ENCODE measurements at regions not wholly inside any gene's neighbourhood (a gene's known extent, or its start where the extent isn't known, plus 50 kb on each side); places are given as distances from the start of the nearest gene placed in this dataset.
"Not testable (repeated sequence)": the region's sequence is repeated elsewhere in the genome, so short reads cannot be mapped to it uniquely, and the experiment has no call there.

DNA sequence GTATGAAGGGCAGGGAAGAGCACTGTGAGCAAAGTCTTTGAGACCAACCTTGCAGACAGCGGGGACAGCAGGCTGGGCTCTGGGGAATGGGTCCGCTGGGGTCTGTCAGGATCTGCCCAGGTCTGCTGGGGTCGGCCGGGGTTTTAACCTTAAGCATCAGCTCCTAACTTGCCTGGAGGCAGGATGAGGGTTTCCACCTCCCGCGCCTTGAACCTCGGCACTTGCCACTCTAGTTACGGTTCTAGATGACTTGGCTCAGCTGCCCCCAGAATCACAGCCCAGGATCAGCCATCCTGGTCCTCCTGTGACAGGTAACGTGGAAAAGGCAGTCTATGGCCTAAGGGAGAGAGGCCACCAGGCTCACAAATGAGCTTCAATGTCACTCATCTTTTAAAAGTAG, 50.4 kb upstream of the CACUL1 start:
- DNase-seq = no peak

DNA sequence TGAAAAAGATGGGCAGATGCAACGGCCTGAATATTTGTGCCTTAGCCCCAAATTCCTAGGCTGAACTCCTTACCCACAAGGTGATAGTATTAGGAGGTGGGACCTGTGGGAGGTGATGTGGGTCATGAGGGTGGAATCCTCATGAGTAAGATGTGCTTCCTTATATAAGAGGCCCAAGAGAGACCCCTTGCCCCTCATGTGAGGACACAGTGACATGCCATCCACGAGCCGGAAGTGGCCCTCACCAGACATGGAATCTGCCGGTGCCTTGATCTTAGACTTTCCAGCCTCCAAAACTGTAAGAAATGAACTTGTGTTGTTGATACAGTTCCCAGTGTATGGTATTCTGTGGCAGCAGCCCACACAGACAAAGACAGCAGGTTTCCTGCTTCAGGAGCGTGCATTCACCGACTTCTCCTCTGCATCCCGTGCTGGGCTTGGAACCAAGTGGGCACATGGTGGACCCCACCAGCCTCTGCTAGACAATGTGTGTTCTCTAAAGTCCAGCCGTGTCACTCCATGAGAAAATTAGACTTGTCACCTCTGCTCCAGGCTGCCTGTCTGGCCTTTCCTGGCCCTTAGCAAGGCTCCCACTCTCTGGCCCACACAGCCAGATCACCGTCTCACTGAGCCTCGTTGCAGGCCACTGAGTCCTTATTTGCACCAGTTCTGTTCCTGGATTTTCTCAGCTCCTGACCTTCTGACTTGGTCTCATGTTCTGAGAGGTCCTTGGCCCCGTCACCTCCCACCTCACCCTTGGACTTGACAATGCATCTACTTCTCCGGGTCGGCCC, 52.9 kb upstream of the CACUL1 start:
- DNase-seq = no peak

DNA sequence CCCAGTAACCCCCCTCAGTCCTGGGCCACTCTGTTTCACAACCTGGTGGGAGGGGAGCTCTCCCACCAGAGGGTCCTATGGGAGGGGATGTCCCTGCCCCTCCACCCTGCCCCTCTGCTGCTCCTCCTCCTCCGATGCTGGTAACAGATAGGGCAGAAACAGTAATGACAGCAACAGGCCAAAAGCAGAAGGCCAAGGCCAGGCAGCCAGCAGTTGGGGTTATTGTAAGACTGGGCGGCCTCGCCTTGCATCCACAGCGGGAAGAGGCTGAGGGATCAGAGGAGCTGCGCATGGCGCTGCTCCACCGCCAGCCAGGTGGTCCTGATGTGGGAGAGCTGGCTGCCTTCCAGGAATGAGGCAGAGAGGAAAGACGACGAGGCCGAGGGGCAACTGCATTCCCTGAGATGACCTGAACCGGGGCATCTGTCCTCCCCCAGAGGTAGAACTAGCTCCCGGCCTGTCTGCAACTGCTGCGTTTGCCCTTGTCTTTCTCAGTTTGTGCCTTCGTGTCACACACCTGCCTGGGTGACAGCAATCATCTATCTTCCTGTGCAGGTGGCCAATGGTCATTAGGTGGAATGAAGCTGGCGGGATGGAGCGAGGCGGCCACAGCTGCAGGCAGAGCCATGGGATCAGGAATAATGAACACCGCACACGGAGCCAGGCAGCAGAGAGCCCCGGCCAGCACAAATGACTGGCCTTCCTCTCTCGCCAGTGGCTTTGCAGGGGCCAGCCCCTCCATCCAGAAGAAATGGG, 54.0 kb upstream of the CACUL1 start:
- no peak for DNase-seq

DNA sequence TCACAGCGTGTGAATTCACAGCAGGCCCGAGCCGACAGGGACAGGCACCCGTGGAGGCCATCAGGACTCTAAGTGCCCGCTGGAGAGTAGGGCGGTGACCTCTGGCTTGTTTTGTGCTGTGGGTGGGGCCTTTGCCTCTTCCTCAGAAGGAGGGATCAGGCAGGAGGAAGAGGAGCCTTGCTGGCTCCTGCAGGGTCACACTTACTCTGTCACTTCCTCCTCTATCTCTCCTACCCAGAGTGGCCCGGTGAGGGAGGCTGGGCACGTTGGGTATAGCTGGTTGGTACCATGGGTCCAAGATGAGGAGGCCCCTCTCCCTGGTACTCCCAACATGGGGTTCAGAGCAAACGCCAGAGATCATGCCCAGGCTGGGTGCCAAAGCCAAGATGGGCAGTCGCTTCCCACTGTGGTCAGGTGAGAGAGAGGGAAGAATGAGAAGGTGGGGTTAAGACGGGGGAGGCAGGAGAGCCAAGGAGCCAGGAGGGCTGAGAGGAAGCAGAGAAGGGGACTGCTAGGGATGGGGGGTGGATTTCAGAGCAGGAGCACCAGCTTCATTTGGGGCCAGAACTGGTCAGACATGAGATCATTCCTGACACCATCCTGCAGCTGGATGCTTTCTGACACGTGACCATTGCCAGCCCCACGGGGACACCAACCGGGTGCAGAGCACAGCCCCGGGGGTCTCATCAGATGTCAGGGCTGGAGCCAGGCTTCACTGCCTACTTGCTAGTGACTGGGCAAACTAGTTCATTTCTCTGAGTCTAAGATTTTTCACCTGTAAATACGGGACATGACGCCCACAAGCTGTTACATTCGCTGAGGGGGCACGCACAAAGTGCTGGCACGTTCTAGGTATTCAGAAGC, 54.8 kb upstream of the CACUL1 start:
- no peak for DNase-seq

DNA sequence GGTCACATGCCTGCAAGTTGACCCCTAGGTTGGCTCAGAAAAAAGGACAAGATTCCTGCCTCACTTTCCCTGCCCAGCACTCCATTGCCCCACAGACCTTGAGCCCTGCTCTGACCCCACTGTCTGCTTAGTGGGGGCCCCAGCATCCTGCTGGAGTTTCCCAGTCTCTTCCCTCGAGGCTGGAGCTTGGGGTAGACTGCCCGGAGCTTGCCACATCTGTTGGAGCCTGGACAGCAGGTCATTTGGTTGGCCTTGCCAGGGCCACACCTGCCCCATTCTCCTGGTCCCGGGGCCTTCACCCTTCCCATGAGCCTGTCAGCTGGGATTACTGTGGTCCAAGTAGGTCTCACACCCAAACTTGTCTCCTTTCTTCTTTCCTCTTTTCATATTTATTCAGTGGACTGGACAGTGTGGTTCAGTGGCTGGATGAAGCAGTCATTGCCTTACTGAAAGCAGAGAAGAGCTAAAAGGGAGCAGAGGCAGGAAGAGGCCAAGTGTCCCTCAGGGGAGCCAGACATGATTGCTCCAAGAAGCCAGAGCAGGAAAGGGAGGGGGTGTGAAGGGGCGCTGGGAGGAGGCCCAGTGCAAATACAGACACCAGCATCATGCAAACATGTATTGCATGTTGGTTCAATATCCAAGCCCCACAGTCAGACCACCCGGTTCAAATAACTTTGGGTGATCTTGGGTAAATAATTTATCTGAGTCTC, 56.2 kb upstream of the CACUL1 start:
- no peak for DNase-seq

DNA sequence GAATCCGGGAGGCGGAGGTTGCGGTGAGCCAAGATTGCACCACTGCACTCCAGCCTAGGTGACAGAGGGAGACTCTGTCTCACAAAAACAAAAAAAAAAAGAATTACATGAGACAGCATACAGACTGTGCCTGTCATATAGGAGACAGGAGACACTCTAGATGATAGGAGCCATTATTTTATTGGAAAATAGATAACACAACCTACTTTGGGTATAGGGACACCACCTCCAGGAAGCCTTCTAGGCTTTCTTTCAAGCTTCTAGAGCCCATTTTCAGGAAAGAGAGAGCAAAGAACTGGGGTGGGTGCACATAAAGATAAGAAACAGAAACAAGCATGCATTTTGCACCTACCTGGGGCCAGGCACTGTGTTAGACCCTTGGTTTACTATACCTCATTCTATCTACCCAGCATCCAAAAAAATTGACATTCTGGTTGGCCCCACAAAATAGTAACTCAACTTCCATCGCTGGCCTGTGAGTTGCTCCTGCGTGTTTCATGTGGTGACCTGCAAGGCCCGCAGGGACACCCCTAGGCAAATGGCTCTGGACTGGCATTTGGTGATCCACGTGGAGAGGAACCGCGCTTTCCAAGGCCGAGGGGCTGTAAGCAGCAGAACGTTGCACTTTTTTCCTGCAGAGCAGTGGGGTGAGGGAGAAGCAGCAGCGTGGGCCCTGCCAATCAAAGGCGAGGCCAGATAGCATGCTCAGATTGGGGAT, 57.1 kb upstream of the CACUL1 start:
- DNase-seq = no peak

DNA sequence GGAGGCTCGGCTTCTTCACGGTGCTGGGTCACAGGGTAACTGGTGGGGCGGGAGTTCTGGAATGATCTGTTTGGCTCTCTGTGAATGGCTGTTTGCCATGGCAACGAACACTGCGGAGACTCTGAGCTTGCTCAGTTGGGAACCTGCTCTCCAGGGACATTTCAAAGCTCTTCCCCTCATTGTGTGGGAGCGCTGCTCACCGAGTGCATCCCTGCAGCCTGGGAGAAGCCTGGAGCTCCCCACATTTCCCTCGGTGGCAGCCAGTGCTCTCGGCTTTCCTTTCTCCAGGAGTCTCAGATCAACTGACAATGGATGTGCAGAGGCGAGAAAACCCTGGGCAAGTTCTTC, 57.6 kb upstream of the CACUL1 start:
- no peak for DNase-seq

DNA sequence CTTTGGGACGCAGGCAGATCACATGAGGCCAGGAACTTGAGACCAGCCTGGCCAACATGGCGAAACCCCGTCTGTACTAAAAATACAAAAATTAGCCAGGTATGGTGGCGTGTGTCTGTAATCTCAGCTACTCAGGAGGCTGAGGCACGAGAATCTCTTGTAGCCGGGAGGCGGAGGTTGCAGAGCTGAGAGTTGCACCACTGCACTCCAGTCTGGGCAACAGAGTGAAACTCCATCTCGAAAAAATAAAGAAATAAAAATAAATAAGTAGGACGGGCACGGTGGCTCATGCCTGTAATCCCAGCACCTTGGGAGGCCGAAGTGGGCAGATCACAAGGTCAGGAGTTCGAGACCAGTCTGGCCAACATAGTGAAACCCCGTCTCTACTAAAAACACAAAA, 58.2 kb upstream of the CACUL1 start:
- not testable (repeated sequence) for DNase-seq

DNA sequence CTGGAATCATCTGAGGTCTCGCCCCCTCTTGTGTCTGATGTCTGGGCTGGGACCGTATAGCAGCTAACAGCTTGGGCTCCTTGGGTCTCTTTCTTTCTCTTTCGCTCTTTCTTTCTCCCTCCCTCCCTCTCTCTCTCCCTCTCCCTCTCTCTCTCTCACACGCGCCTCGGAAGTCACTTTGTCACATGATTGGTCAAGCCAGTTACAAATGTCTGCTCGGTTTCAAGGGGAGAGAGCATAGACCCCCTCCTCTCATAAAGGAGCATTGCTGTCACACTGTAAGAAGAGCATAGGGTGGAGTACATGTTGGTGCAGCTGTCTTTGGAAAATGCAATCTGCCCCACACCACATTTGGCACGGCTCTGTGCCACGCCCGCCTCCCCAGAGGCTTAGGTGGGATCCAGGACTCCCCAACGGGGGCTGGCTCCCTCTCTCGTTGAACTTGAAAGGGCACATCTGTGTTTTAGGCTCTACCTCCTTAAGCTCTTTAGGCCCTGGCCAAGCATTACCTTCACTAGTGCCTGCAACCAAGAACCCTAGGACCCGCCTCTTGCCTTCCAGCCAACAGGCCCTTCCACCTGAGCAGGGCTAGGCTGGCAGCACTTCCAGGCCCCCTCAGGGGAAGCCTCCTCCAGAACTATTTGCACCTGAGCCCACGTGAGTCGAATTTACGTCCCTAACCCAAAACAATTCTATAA, 61.9 kb upstream of the CACUL1 start:
- no peak for DNase-seq

DNA sequence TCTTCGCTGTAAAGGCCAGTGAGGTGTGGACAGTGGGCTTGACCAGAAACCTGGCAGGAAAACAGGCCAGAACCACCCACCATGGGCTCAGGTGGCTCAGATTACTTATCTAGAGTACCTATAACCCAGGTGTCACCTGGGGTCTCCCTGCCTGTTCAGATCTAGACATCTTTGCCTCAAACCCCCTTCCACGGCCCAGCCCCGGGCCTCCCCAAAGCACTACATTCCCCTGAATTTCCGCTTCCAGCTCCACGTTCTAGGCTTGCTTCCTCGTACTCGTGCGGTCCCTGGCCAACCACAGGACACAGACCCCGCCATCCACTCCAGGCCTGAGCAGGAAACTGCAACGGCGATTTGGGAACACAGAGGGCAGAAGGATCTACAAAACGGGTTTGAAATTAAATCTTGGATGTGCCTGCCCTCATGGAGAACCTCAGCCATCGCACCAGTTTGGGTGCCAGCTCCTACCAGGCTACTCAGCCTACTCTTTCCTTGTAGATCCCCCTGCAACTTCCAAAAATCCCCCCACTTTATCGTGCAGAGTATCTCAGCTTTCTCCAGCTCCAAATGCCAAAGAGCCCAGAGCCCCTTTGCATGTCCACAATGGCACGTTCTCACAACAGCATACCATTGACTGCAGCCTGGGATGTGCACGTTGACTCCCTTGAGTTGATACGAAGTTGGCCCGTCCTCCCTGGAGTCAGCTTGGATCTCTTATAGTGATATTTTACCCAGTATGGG, 62.7 kb upstream of the CACUL1 start:
- DNase-seq = no peak

DNA sequence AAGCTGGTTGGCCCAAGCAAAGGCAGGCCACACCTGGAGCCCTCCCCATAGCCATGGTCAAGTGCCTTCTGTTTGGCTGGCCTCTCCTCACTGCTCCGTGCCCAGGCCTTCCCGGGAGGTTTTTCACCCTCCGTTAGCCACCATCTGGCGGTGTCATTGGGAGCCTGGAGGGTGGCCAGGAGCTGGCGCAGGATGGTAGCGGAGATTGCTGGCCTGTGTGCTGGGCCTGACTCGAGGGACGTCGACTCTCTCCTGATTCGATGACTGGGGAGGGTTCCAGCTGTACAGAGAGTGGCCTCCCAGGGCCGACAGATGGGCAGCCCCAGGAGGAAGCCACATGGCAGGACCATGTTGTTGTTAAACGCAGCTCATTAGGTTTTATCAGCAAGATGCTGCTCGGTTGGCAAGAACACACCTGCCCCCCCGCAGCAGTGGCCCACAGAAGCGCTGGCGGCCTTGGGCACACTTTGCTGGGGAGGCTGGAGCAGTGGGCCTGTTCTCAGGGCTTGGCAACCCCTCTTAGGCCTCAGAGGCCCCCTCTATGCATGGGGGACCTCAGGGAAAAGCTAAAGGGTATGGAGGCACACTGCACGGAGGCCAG, 64.0 kb upstream of the CACUL1 start:
- DNase-seq = no peak

DNA sequence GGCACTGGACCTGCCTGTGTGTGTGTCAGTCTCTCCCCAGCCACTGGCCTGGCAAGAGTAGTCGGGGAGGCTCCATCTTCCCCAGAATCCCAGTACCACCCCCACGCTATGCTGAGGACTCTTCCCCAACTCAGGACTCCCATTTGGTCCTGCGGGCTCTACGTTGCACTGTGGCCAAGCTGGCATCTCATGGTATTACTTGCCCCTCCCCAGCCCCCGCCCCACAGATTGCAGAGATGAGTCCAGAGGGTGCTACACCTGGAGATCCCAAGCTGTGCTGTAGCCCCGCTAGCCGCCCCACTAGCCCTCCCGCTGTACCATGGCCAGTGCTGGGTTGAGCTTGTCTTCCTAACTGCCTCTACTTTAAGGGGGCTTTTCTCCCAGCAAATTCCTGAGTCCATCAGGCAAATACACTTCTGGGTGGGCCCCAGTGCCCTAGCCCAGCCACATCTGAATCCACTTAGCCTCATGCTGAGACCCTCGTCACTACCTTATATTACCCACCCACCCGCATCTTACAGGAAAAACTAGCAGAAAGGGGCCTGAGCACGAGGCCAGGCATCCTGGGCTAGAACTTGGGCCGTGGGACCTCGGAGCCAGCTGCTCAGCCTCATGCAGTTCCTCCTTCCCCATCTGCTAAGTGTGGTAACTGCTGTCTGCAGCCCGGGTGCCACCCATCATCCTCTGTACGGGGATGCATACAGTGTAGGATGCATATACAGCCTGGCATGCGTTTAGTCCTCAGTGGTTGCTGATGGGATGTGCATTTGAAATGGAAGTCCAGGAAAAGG, 65.8 kb upstream of the CACUL1 start:
- DNase-seq = no peak

DNA sequence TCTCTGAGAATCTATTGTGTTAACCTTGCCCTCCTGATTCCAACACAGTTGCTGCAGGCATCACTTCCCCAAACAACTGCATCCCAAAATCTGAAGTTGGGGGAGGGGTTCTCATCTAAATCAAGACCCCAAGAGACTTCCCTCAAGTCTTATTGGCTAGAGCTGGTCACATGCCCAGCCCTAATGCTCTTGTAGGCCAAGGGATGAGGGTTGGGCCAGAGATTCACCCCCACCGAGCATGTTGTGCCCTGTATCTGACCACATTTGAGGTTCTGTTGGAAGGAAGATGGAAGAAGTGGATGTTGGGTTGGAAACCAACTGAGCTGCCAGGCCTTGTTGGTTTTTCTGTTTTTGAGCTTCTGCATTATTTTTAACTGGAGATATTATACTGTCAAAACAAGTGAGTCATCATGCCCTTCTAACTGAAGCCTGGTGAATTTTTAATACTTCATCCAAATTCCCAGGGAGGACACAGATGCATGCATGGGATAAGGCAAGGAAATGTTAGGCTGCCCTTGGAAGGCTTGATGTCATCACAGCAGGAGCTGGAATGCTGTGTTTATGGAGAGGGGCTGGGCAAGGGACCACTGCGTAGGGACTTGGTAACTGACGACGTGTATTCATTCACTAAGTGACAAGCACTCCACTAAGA, 68.6 kb upstream of the CACUL1 start:
- no peak for DNase-seq

DNA sequence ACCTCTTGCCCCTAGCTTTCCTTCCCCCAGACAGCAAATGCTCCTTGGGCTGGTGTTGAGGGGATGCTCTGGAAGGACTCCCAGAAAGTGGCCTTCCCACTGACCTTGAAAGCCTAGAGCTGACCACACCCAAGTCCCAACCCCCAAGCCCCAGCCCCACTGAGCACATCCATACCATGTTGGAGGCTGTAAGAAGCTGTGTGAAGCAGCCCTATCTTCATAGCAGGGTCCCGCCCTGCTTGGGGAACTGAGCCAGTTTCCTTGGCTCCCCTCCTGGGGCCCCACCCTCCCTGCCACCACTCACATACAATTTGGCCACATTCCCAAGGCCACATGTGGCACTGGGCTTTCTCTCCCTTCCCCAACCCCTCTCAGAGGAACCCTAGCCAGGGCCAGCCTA, 72.3 kb upstream of the CACUL1 start:
- no peak for DNase-seq

DNA sequence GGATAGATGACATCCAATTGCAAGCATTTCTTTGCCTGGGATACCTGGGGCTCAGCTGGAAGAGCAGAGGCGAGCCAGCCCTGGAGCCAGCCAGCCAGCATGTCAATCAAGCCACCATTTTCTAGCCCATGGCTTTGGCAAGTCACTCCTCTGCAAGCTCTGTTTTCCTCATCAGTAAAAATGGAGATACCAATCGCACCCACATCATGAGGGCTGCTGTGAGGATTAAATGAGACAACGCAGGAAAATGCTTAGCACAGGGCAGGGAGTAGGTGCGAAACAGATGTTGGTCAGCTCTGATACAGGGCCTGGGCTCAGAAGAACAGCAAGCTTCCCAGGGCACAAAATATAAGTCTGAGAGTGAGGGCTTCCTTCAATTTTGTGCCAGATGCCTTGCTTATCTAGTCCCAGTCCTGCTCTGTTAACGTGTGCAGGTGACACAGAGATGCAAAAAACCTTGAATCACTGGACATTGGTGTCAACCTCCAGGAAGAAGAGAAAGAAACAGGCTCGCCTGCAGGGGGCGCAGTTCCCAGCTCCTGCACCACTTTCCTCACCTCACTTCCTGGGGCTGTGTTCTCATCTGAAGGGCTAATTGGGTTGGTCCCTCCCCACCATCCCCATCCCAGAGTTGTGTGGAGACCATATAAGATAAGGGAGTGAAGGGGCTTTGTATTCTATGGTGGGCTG, 72.8 kb upstream of the CACUL1 start:
- no peak for DNase-seq

DNA sequence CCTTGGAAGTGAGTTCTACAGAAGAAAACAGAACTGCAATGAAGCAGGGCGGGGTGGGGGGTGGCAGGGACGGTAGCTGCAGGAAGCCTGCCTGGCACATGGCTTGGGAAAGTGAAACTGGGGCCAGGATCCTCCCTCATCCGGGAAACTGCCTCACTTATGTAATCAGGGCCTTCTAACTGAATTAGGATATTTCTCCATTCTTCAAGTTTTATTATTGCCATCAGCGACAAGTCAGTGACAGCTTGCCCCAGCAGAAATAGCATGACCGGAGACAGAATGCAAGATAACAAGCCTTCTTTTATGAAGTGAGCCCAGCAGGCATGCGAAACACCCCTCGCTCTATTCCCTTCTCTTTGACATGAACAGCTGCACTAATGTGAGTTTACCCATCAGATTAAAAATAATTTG, 77.5 kb upstream of the CACUL1 start:
- DNase-seq = no peak

DNA sequence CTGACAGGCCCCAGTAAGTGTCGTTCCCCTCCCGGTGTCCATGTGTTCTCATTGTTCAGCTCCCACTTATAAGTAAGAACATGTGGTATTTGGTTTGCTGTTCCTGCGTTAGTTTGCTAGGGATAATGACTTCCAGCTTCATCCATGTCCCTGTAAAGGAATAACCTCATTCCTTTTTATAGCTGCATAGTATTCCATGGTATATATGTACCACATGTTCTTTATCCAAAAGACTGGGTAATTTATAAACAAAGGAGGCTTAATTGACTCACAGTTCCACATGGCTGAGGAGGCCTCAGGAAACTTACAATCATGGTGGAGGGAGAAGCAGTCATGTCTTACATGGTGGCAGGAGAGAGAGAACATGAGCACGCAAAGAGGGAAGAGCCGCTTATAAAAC, 79.6 kb upstream of the CACUL1 start:
- DNase-seq = not testable (repeated sequence)

DNA sequence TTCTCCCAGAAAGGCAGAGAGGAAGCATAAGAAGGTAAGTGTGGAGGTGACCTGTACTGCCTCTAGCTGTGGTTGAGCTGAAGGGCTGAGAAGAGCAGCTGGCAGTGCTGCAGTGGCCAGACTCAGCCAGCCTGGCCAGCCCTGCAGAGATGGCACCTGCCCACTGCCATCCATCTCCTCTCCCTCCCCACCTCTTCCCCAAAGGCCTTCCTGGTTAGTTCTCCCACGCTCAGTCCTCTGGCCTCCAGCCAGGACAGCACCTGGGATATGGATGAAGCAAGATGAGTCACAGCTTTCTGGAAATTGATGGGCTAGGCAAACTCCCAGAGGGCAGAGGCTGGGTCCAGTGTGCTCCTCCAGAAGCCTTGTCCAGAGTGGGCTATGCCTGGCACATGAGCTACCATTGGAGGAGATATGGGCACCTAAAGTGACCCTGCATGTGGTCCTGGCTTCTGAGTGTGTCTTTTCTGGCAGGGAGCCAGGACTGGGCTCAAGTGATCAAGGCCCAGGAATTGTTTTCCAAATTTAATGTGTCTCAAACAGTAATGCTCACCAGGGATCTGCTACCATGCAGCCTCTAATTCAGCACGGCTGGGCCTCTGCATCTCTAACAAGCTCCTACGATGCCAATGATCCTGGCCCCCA, 81.0 kb upstream of the CACUL1 start:
- peak; percentile 3 for DNase-seq
